Uterus (tissue), 3 donors: ENCODE measurements at regions not wholly inside any gene's neighbourhood (a gene's known extent, or its start where the extent isn't known, plus 50 kb on each side); places are given as distances from the start of the nearest gene placed in this dataset.
A peak's percentile ranks its signal among the peaks of the same experiment; 100 is the strongest.

ENCODE experiments used
- DNase-seq, 2 donors: peaks; one replicate each; pipeline ENCODE4 v3.0.0-alpha.2; 2019 to 2020
- H3K27ac ChIP-seq, 2 donors: fragments of 200-600 bp; sonication (generic); 1 replicate in 1 of 2; 2 replicates in 1 of 2; pipeline ENCODE4 v1.5.1; 2016 to 2018
- H3K27me3 ChIP-seq, 2 donors: fragments of 200-600 bp; sonication (generic); one replicate each; pipeline ENCODE4 v1.5.1; 2018 to 2019; ENCODE audit warnings: control low read depth in 1 of 2
- H3K36me3 ChIP-seq, 2 donors: fragments of 200-600 bp; sonication (generic); one replicate each; pipeline ENCODE4 v1.5.1; 2019; ENCODE audit warnings: control low read depth in 1 of 2
- H3K4me1 ChIP-seq, 2 donors: fragments of 200-600 bp; sonication (generic); one replicate each; pipeline ENCODE4 v1.5.1; 2018 to 2019; ENCODE audit warnings: control low read depth in 1 of 2
- H3K4me3 ChIP-seq, 2 donors: fragments of 200-600 bp; sonication (generic); 1 replicate in 1 of 2; 2 replicates in 1 of 2; pipeline ENCODE4 v1.5.1; 2018 to 2019; ENCODE audit warnings: mild to moderate bottlenecking in 1 of 2
- H3K9me3 ChIP-seq, 2 donors: fragments of 200-600 bp; sonication (generic); one replicate each; pipeline ENCODE4 v1.5.1; 2019; ENCODE audit warnings: control low read depth in 1 of 2
- POLR2A ChIP-seq, 2 donors: fragments of 450-650 bp; IDR thresholded peaks; one replicate each; pipeline ENCODE4 v1.6.1; 2016; ENCODE audit warnings: antibody characterized with exemption in 2 of 2, mild to moderate bottlenecking in 1 of 2, moderate library complexity in 1 of 2
- intact Hi-C: fragments of 100-400 bp; cut with DNase I; formaldehyde crosslinking; loops from one replicate; pipeline ENCODE4 v1.15.1; 2023; ENCODE audit warnings: low total_unique reads
- TF ChIP-seq, protein P1 (sequence below), 4 experiments: fragments of 200-600 bp in 2 of 4; fragments of 450-650 bp in 2 of 4; sonication (generic) in 2 of 4; IDR thresholded peaks; one replicate each; pipeline ENCODE4 v1.5.1; 2016 to 2019; ENCODE audit warnings: antibody characterized with exemption in 4 of 4, mild to moderate bottlenecking in 2 of 4, moderate library complexity in 1 of 4
- donor health status: DM: yes; HTN: yes; CAD: no.

DNA sequence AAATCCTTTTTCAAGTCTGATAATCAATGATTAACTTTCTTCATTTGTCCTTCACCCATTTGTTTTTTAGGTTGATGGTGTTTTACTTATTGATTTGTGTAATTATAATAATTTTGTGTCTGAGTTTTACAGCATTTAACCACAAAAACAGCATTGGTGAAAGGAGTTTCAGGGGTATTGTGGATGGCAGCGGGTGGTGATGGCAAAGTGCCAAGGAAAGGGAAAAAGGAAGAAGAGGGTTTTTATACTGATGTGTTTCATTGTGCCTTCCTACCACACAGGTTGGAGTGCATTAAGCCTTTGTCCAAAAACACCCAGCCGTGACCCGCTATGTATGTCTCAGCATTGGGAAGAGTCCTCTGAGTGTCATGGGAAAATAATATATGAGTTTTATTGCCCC lies 150.3 kb downstream of the DAD1 start:
- H3K36me3 ChIP-seq, result no peaks in the 10 kb centered on the region
- H3K9me3 ChIP-seq, result no peaks in the 10 kb centered on the region
- H3K27me3 ChIP-seq, result no peaks in the 10 kb centered on the region
- DNase-seq, result no peak
- H3K27ac ChIP-seq, result no peak overlapping the region
- no peak for TF ChIP-seq POLR2A (IDR thresholded peaks at IDR 0.05)
- TF ChIP-seq, protein P1, sequence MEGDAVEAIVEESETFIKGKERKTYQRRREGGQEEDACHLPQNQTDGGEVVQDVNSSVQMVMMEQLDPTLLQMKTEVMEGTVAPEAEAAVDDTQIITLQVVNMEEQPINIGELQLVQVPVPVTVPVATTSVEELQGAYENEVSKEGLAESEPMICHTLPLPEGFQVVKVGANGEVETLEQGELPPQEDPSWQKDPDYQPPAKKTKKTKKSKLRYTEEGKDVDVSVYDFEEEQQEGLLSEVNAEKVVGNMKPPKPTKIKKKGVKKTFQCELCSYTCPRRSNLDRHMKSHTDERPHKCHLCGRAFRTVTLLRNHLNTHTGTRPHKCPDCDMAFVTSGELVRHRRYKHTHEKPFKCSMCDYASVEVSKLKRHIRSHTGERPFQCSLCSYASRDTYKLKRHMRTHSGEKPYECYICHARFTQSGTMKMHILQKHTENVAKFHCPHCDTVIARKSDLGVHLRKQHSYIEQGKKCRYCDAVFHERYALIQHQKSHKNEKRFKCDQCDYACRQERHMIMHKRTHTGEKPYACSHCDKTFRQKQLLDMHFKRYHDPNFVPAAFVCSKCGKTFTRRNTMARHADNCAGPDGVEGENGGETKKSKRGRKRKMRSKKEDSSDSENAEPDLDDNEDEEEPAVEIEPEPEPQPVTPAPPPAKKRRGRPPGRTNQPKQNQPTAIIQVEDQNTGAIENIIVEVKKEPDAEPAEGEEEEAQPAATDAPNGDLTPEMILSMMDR (IDR thresholded peaks at IDR 0.05), result no peak
- H3K4me3 ChIP-seq, result no peak overlapping the region
- H3K4me1 ChIP-seq, result no peaks in the 10 kb centered on the region
- intact Hi-C loops, result no loop called here

DNA sequence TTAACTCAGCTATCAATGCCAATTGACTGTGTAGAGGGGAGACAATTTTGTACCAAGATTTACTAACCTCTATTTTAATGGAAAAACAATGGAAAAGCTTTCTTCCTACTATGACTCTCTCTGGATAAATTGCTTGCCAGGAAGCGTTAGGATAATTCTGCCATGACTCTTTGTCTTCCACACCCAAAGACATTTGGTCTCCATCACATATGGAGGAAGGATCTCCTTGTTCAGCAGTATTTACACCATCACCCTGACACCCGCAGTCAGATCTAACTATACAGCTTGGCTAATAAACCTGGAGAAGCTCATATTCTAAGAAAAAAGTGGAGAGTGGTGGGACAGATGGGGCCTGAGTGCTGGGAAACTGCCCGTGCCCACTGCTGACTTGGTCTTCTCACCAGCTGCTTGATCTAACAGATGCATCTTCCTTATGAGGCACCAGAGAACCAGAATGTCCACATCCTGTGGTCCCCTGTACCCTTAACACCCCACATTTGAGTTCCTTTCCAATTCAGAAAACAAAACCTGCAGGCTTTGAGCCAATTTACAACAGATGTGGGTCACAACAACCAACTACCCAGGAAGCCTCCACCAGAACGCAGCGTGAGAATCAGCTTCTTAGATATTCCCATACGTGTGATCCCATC lies 154.0 kb downstream of the DAD1 start:
- H3K9me3 ChIP-seq, result no peaks in the 10 kb centered on the region
- H3K4me1 ChIP-seq, result no peaks in the 10 kb centered on the region
- DNase-seq, result no peak
- TF ChIP-seq, protein P1 (IDR thresholded peaks at IDR 0.05), result no peak
- no peak for TF ChIP-seq POLR2A (IDR thresholded peaks at IDR 0.05)
- H3K27me3 ChIP-seq, result no peaks in the 10 kb centered on the region
- no peak overlapping the region for H3K4me3 ChIP-seq
- no peak overlapping the region for H3K27ac ChIP-seq
- H3K36me3 ChIP-seq, result no peaks in the 10 kb centered on the region
- intact Hi-C loops, result no loop called here

DNA sequence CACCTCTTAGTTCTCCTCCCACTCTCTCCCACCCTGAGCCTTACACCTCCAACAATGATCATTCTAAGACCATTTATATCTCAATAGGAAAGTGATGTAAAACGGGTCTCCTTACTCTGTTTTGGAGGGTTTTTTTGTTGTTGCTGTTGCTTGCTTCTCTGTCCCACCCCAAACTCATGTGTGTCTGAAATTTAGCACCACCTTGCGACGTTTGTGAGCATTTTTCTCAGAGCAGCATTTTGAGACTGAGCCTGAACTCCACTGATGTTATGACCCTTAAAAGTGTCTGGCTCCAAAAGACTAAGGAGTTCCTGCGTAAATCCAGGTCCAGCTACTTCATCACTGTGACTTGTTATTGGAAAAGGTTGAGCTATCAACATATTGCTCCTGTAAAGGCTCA lies 155.0 kb downstream of the DAD1 start:
- Histone ChIP-seq H3K27ac (no peak overlapping the region), H3K9me3 (no peaks in the 10 kb centered on the region), H3K27me3 (no peaks in the 10 kb centered on the region), H3K4me1 (peaks cover 0 to 1% of the 10 kb centered on the region in 2 donors), H3K36me3 (no peaks in the 10 kb centered on the region), H3K4me3 (no peak overlapping the region)
- intact Hi-C loops, result no loop called here
- no peak for TF ChIP-seq POLR2A (IDR thresholded peaks at IDR 0.05)
- TF ChIP-seq, protein P1 (IDR thresholded peaks at IDR 0.05), result no peak
- no peak for DNase-seq

DNA sequence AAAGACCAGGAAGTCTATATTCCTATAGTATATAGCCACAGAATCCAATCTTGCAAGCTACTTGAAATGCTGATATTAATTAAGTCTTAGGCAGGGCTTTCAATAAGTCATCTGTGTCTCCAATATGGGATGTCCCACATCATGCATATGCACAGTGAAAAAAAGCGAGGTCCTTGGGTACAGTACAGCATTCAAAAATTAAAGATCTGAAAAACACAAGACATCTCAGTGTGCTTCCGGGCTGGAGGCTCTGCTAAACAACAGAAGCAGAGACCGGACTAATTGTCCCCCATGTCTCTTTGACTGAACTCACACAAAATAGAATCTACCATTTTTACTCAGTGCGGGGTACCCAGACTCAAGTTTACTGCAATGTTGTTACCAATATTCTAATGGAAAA lies 156.0 kb downstream of the DAD1 start:
- Histone ChIP-seq H3K4me3 (no peak overlapping the region), H3K9me3 (no peaks in the 10 kb centered on the region), H3K27me3 (no peaks in the 10 kb centered on the region), H3K4me1 (peaks cover 0 to 9% of the 10 kb centered on the region in 2 donors), H3K36me3 (no peaks in the 10 kb centered on the region), H3K27ac (peak overlapping the region in 1 of 2 donors; percentile 44)
- TF ChIP-seq POLR2A (IDR thresholded peaks at IDR 0.05), result no peak
- TF ChIP-seq, protein P1 (IDR thresholded peaks at IDR 0.05), result no peak
- intact Hi-C loops, result no loop called here
- no peak for DNase-seq

DNA sequence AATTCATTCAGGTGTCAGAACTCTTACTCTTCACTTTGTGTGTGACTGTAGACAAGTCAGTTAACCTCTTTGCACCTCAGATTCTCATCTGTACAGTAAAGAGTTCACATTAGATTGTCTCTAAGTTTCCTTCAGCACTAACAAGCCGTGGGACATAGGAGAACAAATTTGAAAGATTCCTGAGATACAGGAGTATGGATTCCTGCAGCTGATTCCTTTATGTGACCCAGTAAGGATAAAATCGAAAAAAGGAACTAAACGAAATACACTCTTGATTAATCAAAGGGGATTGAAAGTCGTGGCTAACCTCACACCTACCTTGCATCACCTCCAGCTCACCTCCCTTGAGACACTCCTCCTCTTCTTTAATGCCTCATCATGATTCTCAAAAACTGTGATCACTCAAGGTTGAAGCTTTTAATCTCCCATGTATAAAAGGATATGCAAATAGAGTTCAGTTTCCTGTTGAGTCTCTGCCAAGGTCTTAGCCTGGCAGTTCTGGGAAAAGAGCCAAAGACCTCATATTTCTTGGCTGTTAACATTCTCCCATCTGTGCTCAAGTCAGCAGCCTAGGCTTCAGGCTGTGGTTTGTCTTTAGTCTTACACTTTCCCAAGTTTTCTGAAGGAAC lies 156.6 kb downstream of the DAD1 start:
- Histone ChIP-seq H3K9me3 (no peaks in the 10 kb centered on the region), H3K36me3 (no peaks in the 10 kb centered on the region), H3K27me3 (no peaks in the 10 kb centered on the region), H3K27ac (peak overlapping the region in 1 of 2 donors; percentile 44), H3K4me3 (no peak overlapping the region), H3K4me1 (peaks cover 0 to 9% of the 10 kb centered on the region in 2 donors)
- DNase-seq, result peak; percentile 28 to 62
- TF ChIP-seq POLR2A (IDR thresholded peaks at IDR 0.05), result no peak
- TF ChIP-seq, protein P1 (IDR thresholded peaks at IDR 0.05), result no peak
- intact Hi-C loops, result no loop called here
